Suprapubic skin (tissue), 4 donors: ENCODE measurements at regions not wholly inside any gene's neighbourhood (a gene's known extent, or its start where the extent isn't known, plus 50 kb on each side); places are given as distances from the start of the nearest gene placed in this dataset.

Experiments used
- EP300 ChIP-seq: sonication (generic); formaldehyde crosslinking; IDR thresholded peaks from one replicate; pipeline ENCODE4 v1.6.1; 2017; ENCODE audit warnings: antibody characterized with exemption
- POLR2AphosphoS5 ChIP-seq, 3 donors: sonication (generic); formaldehyde crosslinking; IDR thresholded peaks; one replicate each; pipeline ENCODE4 v1.6.1; 2017; ENCODE audit warnings: antibody characterized with exemption in 3 of 3
- TF ChIP-seq, protein P1 (sequence below), 2 donors: fragments of 200-600 bp in 1 of 2; fragments of 450-650 bp in 1 of 2; sonication (generic) in 1 of 2; IDR thresholded peaks; one replicate each; pipeline ENCODE4 v1.5.1; 2016 to 2019; ENCODE audit warnings: antibody characterized with exemption in 2 of 2, mild to moderate bottlenecking in 1 of 2, moderate library complexity in 1 of 2

DNA sequence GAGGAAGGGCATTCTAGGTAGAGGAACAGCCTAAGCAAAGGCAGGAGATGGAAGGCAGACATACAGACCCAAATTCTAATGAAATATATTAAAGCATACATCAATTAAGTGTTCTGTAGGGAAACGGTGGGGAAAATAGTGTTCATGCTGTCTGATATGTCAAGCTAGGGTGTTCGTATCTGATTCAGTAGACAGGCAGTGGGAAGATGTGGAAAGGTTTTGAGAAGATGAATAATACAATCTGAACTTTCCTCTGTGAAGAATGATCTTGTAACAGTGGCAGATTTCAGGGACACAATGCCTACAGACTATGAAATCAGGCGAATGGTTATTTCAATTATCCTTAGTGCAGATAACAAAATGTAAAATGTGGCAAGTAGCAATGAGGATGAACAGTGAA is 594.2 kb downstream of the KCTD12 start:
- TF ChIP-seq POLR2AphosphoS5 (IDR thresholded peaks at IDR 0.05) = no peak
- TF ChIP-seq, protein P1, sequence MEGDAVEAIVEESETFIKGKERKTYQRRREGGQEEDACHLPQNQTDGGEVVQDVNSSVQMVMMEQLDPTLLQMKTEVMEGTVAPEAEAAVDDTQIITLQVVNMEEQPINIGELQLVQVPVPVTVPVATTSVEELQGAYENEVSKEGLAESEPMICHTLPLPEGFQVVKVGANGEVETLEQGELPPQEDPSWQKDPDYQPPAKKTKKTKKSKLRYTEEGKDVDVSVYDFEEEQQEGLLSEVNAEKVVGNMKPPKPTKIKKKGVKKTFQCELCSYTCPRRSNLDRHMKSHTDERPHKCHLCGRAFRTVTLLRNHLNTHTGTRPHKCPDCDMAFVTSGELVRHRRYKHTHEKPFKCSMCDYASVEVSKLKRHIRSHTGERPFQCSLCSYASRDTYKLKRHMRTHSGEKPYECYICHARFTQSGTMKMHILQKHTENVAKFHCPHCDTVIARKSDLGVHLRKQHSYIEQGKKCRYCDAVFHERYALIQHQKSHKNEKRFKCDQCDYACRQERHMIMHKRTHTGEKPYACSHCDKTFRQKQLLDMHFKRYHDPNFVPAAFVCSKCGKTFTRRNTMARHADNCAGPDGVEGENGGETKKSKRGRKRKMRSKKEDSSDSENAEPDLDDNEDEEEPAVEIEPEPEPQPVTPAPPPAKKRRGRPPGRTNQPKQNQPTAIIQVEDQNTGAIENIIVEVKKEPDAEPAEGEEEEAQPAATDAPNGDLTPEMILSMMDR (IDR thresholded peaks at IDR 0.05) = no peak
- no peak for TF ChIP-seq EP300
